GM23338 (cell line): ENCODE measurements at regions not wholly inside any gene's neighbourhood (a gene's known extent, or its start where the extent isn't known, plus 50 kb on each side); places are given as distances from the start of the nearest gene placed in this dataset.

Experiments used
- ATAC-seq: fragments of 200-7000 bp; cut with Tn5 transposase; 3 replicates; pipeline ENCODE4 v1.9.1; 2020
- DNase-seq: peaks from one replicate; pipeline ENCODE4 v3.0.0-alpha.2; 2015; ENCODE audit warnings: low spot score
- H2AFZ ChIP-seq: fragments of 200-600 bp; sonication (generic); 2 replicates; pipeline ENCODE4 v1.8.0; 2016; ENCODE audit warnings: antibody characterized with exemption, mild to moderate bottlenecking, moderate library complexity
- H3F3A ChIP-seq: fragments of 200-600 bp; sonication (generic); replicated peaks from 2 replicates; pipeline ENCODE4 v1.8.0; 2017; ENCODE audit warnings: antibody characterized with exemption, mixed run types, low read depth
- H3K27ac ChIP-seq: fragments of 200-600 bp; sonication (generic); 2 replicates; pipeline ENCODE4 v1.6.1; 2016; ENCODE audit warnings: low read depth
- H3K27me3 ChIP-seq: fragments of 200-600 bp; sonication (generic); 2 replicates; pipeline ENCODE4 v1.8.0; 2016; ENCODE audit warnings: mild to moderate bottlenecking, mixed run types, moderate library complexity; ENCODE audit not compliant: insufficient read depth
- H3K36me3 ChIP-seq: fragments of 200-600 bp; sonication (generic); 2 replicates; pipeline ENCODE4 v1.8.0; 2016; ENCODE audit warnings: mild to moderate bottlenecking; ENCODE audit not compliant: insufficient read depth
- H3K4me1 ChIP-seq: fragments of 200-600 bp; sonication (generic); 2 replicates; pipeline ENCODE4 v1.8.0; 2016; ENCODE audit warnings: mild to moderate bottlenecking, moderate library complexity; ENCODE audit not compliant: insufficient read depth
- H3K4me2 ChIP-seq: fragments of 200-600 bp; sonication (generic); 2 replicates; pipeline ENCODE4 v1.7.1; 2017; ENCODE audit warnings: mixed run types
- H3K4me3 ChIP-seq: fragments of 200-600 bp; sonication (generic); 2 replicates; pipeline ENCODE4 v1.6.1; 2016; ENCODE audit warnings: mixed run types
- H3K79me2 ChIP-seq: fragments of 200-600 bp; sonication (generic); replicated peaks from 2 replicates; pipeline ENCODE4 v1.8.0; 2017; ENCODE audit warnings: mild to moderate bottlenecking; ENCODE audit not compliant: insufficient read depth
- H3K9me2 ChIP-seq: fragments of 200-600 bp; sonication (generic); 2 replicates; pipeline ENCODE4 v1.8.0; 2017; ENCODE audit not compliant: insufficient read depth
- H4K20me1 ChIP-seq: fragments of 200-600 bp; sonication (generic); replicated peaks from 2 replicates; pipeline ENCODE4 v1.8.0; 2017; ENCODE audit warnings: mild to moderate bottlenecking; ENCODE audit not compliant: insufficient read depth
- H3K27ac Mint-ChIP-seq: 2 replicates; pipeline ENCODE4 v1.8.0; 2020; ENCODE audit warnings: inconsistent platforms, mild to moderate bottlenecking, moderate library complexity, mixed read lengths
- H3K27me3 Mint-ChIP-seq: 3 replicates; pipeline ENCODE4 v1.8.0; 2022; ENCODE audit warnings: low read depth, mild to moderate bottlenecking, moderate library complexity, mixed read lengths, inconsistent platforms; ENCODE audit not compliant: insufficient read depth, poor library complexity
- H3K36me3 Mint-ChIP-seq: 3 replicates; pipeline ENCODE4 v1.8.0; 2021; ENCODE audit warnings: low read depth, mild to moderate bottlenecking, inconsistent platforms, moderate library complexity, mixed read lengths
- H3K4me1 Mint-ChIP-seq: 3 replicates; pipeline ENCODE4 v1.8.0; 2020; ENCODE audit warnings: mild to moderate bottlenecking, inconsistent platforms, mixed read lengths
- H3K4me3 Mint-ChIP-seq: 3 replicates; pipeline ENCODE4 v1.8.0; 2021; ENCODE audit warnings: moderate library complexity, mild to moderate bottlenecking, inconsistent platforms, mixed read lengths
- H3K9me3 Mint-ChIP-seq: 3 replicates; pipeline ENCODE4 v1.8.0; 2020; ENCODE audit warnings: moderate library complexity, mild to moderate bottlenecking, inconsistent platforms, mixed read lengths
- JUNB ChIP-seq: IDR thresholded peaks from one replicate; pipeline ENCODE4 v1.6.1; 2016; ENCODE audit warnings: antibody characterized with exemption; ENCODE audit not compliant: unreplicated experiment
- POLR2AphosphoS5 ChIP-seq: IDR thresholded peaks from 2 replicates; pipeline ENCODE4 v1.6.1; 2016; ENCODE audit warnings: antibody characterized with exemption, low read depth
- ZNF114 ChIP-seq: fragments of 250-450 bp; sonication (Bioruptor Pico); IDR thresholded peaks from 2 replicates; pipeline ENCODE4 v1.5.0; 2020; ENCODE audit warnings: mild to moderate bottlenecking, moderate library complexity
- ZNF331 ChIP-seq: fragments of 250-450 bp; sonication (Bioruptor Pico); IDR thresholded peaks from 2 replicates; pipeline ENCODE4 v1.5.0; 2020; ENCODE audit warnings: low read depth, mild to moderate bottlenecking, moderate library complexity
- ZNF462 ChIP-seq: fragments of 250-450 bp; sonication (Bioruptor Pico); IDR thresholded peaks from 2 replicates; pipeline ENCODE4 v1.5.0; 2020; ENCODE audit warnings: mild to moderate bottlenecking, moderate library complexity
- TF ChIP-seq, protein P1 (sequence below), 2 experiments: fragments of 200-600 bp in 1 of 2; sonication (generic) in 1 of 2; conservative IDR thresholded peaks; 2 replicates each; pipeline versions ENCODE4 v1.5.1 to v1.6.1; 2016 to 2017; ENCODE audit warnings: antibody characterized with exemption in 2 of 2, low read depth in 2 of 2, mild to moderate bottlenecking in 2 of 2, moderate library complexity in 1 of 2

GRCh38 chr10:123552760-123553554, 113.2 kb upstream of the GPR26 start (continued):
- TF ChIP-seq ZNF462 (no peak), ZNF114 (CRISPR knock-in tag) (no peak), ZNF331 (CRISPR knock-in tag) (no peak), POLR2AphosphoS5 (no peak)
- TF ChIP-seq, protein P1, sequence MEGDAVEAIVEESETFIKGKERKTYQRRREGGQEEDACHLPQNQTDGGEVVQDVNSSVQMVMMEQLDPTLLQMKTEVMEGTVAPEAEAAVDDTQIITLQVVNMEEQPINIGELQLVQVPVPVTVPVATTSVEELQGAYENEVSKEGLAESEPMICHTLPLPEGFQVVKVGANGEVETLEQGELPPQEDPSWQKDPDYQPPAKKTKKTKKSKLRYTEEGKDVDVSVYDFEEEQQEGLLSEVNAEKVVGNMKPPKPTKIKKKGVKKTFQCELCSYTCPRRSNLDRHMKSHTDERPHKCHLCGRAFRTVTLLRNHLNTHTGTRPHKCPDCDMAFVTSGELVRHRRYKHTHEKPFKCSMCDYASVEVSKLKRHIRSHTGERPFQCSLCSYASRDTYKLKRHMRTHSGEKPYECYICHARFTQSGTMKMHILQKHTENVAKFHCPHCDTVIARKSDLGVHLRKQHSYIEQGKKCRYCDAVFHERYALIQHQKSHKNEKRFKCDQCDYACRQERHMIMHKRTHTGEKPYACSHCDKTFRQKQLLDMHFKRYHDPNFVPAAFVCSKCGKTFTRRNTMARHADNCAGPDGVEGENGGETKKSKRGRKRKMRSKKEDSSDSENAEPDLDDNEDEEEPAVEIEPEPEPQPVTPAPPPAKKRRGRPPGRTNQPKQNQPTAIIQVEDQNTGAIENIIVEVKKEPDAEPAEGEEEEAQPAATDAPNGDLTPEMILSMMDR (conservative IDR thresholded peaks at IDR 0.05; ENCODE audit: low read depth in 2 of 2): no peak

DNA sequence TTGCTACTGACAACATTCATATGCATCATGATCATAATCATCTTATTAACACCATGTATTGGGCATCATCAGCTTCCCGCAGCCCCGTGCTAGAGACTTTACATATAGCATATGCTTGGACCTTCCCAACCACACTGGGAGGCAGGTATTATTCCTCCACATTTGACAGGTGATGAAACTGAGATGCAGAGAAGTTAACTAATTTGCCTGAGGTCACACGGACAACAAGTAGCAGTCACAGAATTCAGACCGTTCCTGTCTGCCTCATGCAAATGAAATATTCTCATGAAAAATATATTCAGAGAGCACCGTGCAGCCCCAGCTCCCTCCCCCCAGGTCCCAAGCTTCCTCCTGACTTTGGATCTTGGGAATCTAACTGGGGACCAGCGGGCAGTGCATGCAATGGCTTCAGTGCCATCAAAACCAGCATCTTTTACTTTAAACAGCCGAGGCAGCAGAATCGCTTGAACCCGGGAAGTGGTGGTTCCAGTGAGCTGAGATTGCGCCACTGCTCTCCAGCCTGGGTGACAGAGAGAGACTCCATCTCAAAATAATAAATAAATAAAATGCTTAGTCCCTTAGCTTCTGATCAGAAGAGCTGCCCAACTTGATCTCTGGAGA, 112.2 kb upstream of the GPR26 start:
- H3K36me3 Mint-ChIP-seq: no peaks in the 10 kb centered on the region
- H3K4me2 ChIP-seq: no peak overlapping the region
- no peaks in the 10 kb centered on the region for H3K9me3 Mint-ChIP-seq
- ATAC-seq (no peak), DNase-seq (no peak)
- no peak overlapping the region for H3K4me3 Mint-ChIP-seq
- no peaks in the 10 kb centered on the region for H3K27me3 ChIP-seq
- H3K4me1 ChIP-seq: no peaks in the 10 kb centered on the region
- H3K36me3 ChIP-seq: no peaks in the 10 kb centered on the region
- no peak overlapping the region for H3K27ac Mint-ChIP-seq
- no peak overlapping the region for H2AFZ ChIP-seq
- no peaks in the 10 kb centered on the region for H3K79me2 ChIP-seq
- H3K4me1 Mint-ChIP-seq: peaks cover 15% of the 10 kb centered on the region
- no peaks in the 10 kb centered on the region for H4K20me1 ChIP-seq
- no peak overlapping the region for H3K4me3 ChIP-seq
- H3F3A ChIP-seq: no peaks in the 10 kb centered on the region
- peaks cover 6% of the 10 kb centered on the region for H3K27me3 Mint-ChIP-seq
- H3K27ac ChIP-seq: no peak overlapping the region
- H3K9me2 ChIP-seq: no peaks in the 10 kb centered on the region
- TF ChIP-seq ZNF462 (no peak), JUNB (no peak), ZNF331 (CRISPR knock-in tag) (no peak), POLR2AphosphoS5 (no peak)
